Right lobe of liver (tissue), 4 donors: ENCODE measurements at regions not wholly inside any gene's neighbourhood (a gene's known extent, or its start where the extent isn't known, plus 50 kb on each side); places are given as distances from the start of the nearest gene placed in this dataset.

Source experiments
- POLR2A ChIP-seq: fragments of 450-650 bp; IDR thresholded peaks from one replicate; pipeline ENCODE4 v1.6.1; 2017; ENCODE audit warnings: antibody characterized with exemption, mild to moderate bottlenecking
- TF ChIP-seq, protein P1 (sequence below), 4 donors: fragments of 200-600 bp in 3 of 4; fragments of 450-650 bp in 1 of 4; IDR thresholded peaks; one replicate each; pipeline versions ENCODE4 v1.5.1 to v1.8.0; 2016 to 2022; ENCODE audit warnings: antibody characterized with exemption in 4 of 4, mild to moderate bottlenecking in 2 of 4
- donor health status: DM: no; HTN: no; CAD: no.
- donor health status: DM: no; HTN: no; CAD: no.
- donor health status: DM: no; HTN: yes; CAD: no.

DNA sequence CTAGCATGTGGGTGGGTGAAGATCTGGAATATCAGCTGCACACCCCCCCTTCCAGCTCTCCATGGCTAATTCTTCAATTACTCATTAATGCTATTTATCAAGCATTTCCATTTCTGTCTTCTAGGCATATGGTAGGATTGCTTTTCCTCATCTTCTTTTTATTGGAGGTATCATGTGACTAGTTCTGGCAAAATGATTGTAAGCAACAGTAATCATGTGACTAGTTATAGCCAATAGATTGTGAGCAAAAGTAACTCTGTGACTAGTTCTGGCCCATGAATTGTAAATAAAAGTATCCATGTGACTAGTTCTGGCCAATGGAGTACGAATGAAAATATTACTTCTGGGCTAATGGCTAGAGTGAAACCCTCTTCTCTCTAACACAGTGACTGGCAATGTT is 107.0 kb upstream of the TMEM132E start:
- TF ChIP-seq POLR2A = no peak
- TF ChIP-seq, protein P1, sequence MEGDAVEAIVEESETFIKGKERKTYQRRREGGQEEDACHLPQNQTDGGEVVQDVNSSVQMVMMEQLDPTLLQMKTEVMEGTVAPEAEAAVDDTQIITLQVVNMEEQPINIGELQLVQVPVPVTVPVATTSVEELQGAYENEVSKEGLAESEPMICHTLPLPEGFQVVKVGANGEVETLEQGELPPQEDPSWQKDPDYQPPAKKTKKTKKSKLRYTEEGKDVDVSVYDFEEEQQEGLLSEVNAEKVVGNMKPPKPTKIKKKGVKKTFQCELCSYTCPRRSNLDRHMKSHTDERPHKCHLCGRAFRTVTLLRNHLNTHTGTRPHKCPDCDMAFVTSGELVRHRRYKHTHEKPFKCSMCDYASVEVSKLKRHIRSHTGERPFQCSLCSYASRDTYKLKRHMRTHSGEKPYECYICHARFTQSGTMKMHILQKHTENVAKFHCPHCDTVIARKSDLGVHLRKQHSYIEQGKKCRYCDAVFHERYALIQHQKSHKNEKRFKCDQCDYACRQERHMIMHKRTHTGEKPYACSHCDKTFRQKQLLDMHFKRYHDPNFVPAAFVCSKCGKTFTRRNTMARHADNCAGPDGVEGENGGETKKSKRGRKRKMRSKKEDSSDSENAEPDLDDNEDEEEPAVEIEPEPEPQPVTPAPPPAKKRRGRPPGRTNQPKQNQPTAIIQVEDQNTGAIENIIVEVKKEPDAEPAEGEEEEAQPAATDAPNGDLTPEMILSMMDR (IDR thresholded peaks at IDR 0.05) = no peak
